ENCODE measurements at regions not wholly inside any gene's neighbourhood (a gene's known extent, or its start where the extent isn't known, plus 50 kb on each side); places are given as distances from the start of the nearest gene placed in this dataset.

GRCh38 chr2:34112161-34112560 lies 513.1 kb upstream of the FAM98A start:
- no peak overlapping the region for H3K4me2 ChIP-seq (ENCODE audit: low read depth, low read length, poor library complexity, severe bottlenecking)
- H3K27me3 ChIP-seq (ENCODE audit: insufficient read depth, low read length, poor library complexity, severe bottlenecking) = no peaks in the 10 kb centered on the region
- no peaks in the 10 kb centered on the region for H3K36me3 ChIP-seq (ENCODE audit: insufficient read depth, low read length)
- no peaks in the 10 kb centered on the region for H4K20me1 ChIP-seq (ENCODE audit: insufficient read depth, low read length, poor library complexity, severe bottlenecking)
- no peaks in the 10 kb centered on the region for H3K79me2 ChIP-seq (ENCODE audit: insufficient read depth, low read length)
- no peaks in the 10 kb centered on the region for H3K9me3 ChIP-seq (ENCODE audit: insufficient read depth, low read depth, low read length)
- no peaks in the 10 kb centered on the region for H3K9me2 ChIP-seq (replicated peaks; ENCODE audit: low read depth, low read length)
- no peaks in the 10 kb centered on the region for H3K4me1 ChIP-seq (ENCODE audit: insufficient read depth, low read length, poor library complexity, severe bottlenecking)
- H3K9ac ChIP-seq (ENCODE audit: low read depth, low read length, poor library complexity, severe bottlenecking) = no peak overlapping the region
- TF ChIP-seq EZH2phosphoT487 (IDR thresholded peaks at IDR 0.05; ENCODE audit: borderline replicate concordance) (no peak), CTCF (conservative IDR thresholded peaks at IDR 0.05; ENCODE audit: low read length) (no peak)
- no peaks in the 10 kb centered on the region for H3F3A ChIP-seq (ENCODE audit: low read depth)
- H3K4me3 ChIP-seq (ENCODE audit: low read length, poor library complexity, severe bottlenecking) = no peak overlapping the region
- H2AFZ ChIP-seq (ENCODE audit: low read length) = no peak overlapping the region

GRCh38 chr2:34110392-34110791 lies 511.3 kb upstream of the FAM98A start:
- no peaks in the 10 kb centered on the region for H4K20me1 ChIP-seq (ENCODE audit: insufficient read depth, low read length, poor library complexity, severe bottlenecking)
- no peaks in the 10 kb centered on the region for H3K9me3 ChIP-seq (ENCODE audit: insufficient read depth, low read depth, low read length)
- no peak overlapping the region for H3K4me2 ChIP-seq (ENCODE audit: low read depth, low read length, poor library complexity, severe bottlenecking)
- no peaks in the 10 kb centered on the region for H3K9me2 ChIP-seq (replicated peaks; ENCODE audit: low read depth, low read length)
- no peaks in the 10 kb centered on the region for H3K79me2 ChIP-seq (ENCODE audit: insufficient read depth, low read length)
- H3K27me3 ChIP-seq (ENCODE audit: insufficient read depth, low read length, poor library complexity, severe bottlenecking) = no peaks in the 10 kb centered on the region
- no peak overlapping the region for H3K9ac ChIP-seq (ENCODE audit: low read depth, low read length, poor library complexity, severe bottlenecking)
- H3F3A ChIP-seq (ENCODE audit: low read depth) = no peaks in the 10 kb centered on the region
- H2AFZ ChIP-seq (ENCODE audit: low read length) = no peak overlapping the region
- no peak for TF ChIP-seq CTCF (conservative IDR thresholded peaks at IDR 0.05; ENCODE audit: low read length)
- TF ChIP-seq EZH2phosphoT487 (IDR thresholded peaks at IDR 0.05; ENCODE audit: borderline replicate concordance) = no peak
- H3K4me3 ChIP-seq (ENCODE audit: low read length, poor library complexity, severe bottlenecking) = no peak overlapping the region
- H3K4me1 ChIP-seq (ENCODE audit: insufficient read depth, low read length, poor library complexity, severe bottlenecking) = no peaks in the 10 kb centered on the region
- no peaks in the 10 kb centered on the region for H3K36me3 ChIP-seq (ENCODE audit: insufficient read depth, low read length)

- no peak overlapping the region for H2AFZ ChIP-seq (ENCODE audit: low read length)
- no peak overlapping the region for H3K4me2 ChIP-seq (ENCODE audit: low read depth, low read length, poor library complexity, severe bottlenecking)
Observed at GRCh38 chr2:34107811-34108210, 508.7 kb upstream of the FAM98A start.

More at GRCh38 chr2:34107811-34108210, 508.7 kb upstream of the FAM98A start:
- no peaks in the 10 kb centered on the region for H4K20me1 ChIP-seq (ENCODE audit: insufficient read depth, low read length, poor library complexity, severe bottlenecking)
- no peaks in the 10 kb centered on the region for H3K9me2 ChIP-seq (replicated peaks; ENCODE audit: low read depth, low read length)
- TF ChIP-seq CTCF (conservative IDR thresholded peaks at IDR 0.05; ENCODE audit: low read length) = no peak
- no peaks in the 10 kb centered on the region for H3K9me3 ChIP-seq (ENCODE audit: insufficient read depth, low read depth, low read length)
- no peaks in the 10 kb centered on the region for H3K36me3 ChIP-seq (ENCODE audit: insufficient read depth, low read length)
- no peaks in the 10 kb centered on the region for H3F3A ChIP-seq (ENCODE audit: low read depth)
- no peaks in the 10 kb centered on the region for H3K79me2 ChIP-seq (ENCODE audit: insufficient read depth, low read length)
- no peak overlapping the region for H3K9ac ChIP-seq (ENCODE audit: low read depth, low read length, poor library complexity, severe bottlenecking)
- no peaks in the 10 kb centered on the region for H3K27me3 ChIP-seq (ENCODE audit: insufficient read depth, low read length, poor library complexity, severe bottlenecking)
- no peak overlapping the region for H3K4me3 ChIP-seq (ENCODE audit: low read length, poor library complexity, severe bottlenecking)
- H3K4me1 ChIP-seq (ENCODE audit: insufficient read depth, low read length, poor library complexity, severe bottlenecking) = no peaks in the 10 kb centered on the region
